ENCODE measurements at regions not wholly inside any gene's neighbourhood (a gene's known extent, or its start where the extent isn't known, plus 50 kb on each side); places are given as distances from the start of the nearest gene placed in this dataset.

- DNase-seq, result no peak
Measured at GRCh38 chr4:20354120-20354519, 102.4 kb downstream of the SLIT2 start.

GRCh38 chr4:20356565-20356964, 104.9 kb downstream of the SLIT2 start:
- peak; percentile 53 for DNase-seq

- DNase-seq, result no peak
Measured at GRCh38 chr4:20358110-20358509, 106.4 kb downstream of the SLIT2 start.

GRCh38 chr4:20359692-20360091, 108.0 kb downstream of the SLIT2 start:
- DNase-seq, result no peak

GRCh38 chr4:20362148-20362547, 110.4 kb downstream of the SLIT2 start:
- no peak for DNase-seq

GRCh38 chr4:20364969-20365368, 113.3 kb downstream of the SLIT2 start:
- DNase-seq, result no peak

GRCh38 chr4:20367446-20367845, 115.7 kb downstream of the SLIT2 start:
- no peak for DNase-seq

- no peak for DNase-seq
Measured at GRCh38 chr4:20368926-20369325, 117.2 kb downstream of the SLIT2 start.

- DNase-seq, result no peak
Measured at GRCh38 chr4:20370274-20370673, 118.6 kb downstream of the SLIT2 start.

- DNase-seq, result no peak
Measured at GRCh38 chr4:20376070-20376469, 124.4 kb downstream of the SLIT2 start.

GRCh38 chr4:20378181-20378580, 126.5 kb downstream of the SLIT2 start:
- DNase-seq, result no peak

- DNase-seq, result no peak
Measured at GRCh38 chr4:20381005-20381404, 129.3 kb downstream of the SLIT2 start.

GRCh38 chr4:20383283-20383682, 131.6 kb downstream of the SLIT2 start:
- no peak for DNase-seq

- DNase-seq, result no peak
Measured at GRCh38 chr4:20383969-20384368, 132.3 kb downstream of the SLIT2 start.

GRCh38 chr4:20384456-20384855, 132.8 kb downstream of the SLIT2 start:
- no peak for DNase-seq

- DNase-seq, result no peak
Measured at GRCh38 chr4:20386001-20386740, 134.5 kb downstream of the SLIT2 start.

- DNase-seq, result no peak
Measured at GRCh38 chr4:20386906-20387305, 135.2 kb downstream of the SLIT2 start.

- DNase-seq, result no peak
Measured at GRCh38 chr4:20391198-20391597, 139.5 kb downstream of the SLIT2 start.

- DNase-seq, result no peak
Measured at GRCh38 chr4:20391912-20392311, 140.2 kb downstream of the SLIT2 start.

GRCh38 chr4:20393486-20394100, 141.9 kb downstream of the SLIT2 start:
- no peak for DNase-seq

- DNase-seq, result peak; percentile 46
Measured at GRCh38 chr4:20394512-20394911, 142.8 kb downstream of the SLIT2 start.

GRCh38 chr4:20395160-20395773, 143.6 kb downstream of the SLIT2 start:
- peak; percentile 42 for DNase-seq

GRCh38 chr4:20403290-20403689, 151.6 kb downstream of the SLIT2 start:
- DNase-seq, result no peak

GRCh38 chr4:20403846-20404245, 152.1 kb downstream of the SLIT2 start:
- no peak for DNase-seq
